OCI-LY7 (cell line): ENCODE measurements at regions not wholly inside any gene's neighbourhood (a gene's known extent, or its start where the extent isn't known, plus 50 kb on each side); places are given as distances from the start of the nearest gene placed in this dataset.

ENCODE experiments used
- EZH2phosphoT487 ChIP-seq: fragments of 200-600 bp; sonication (generic); IDR thresholded peaks from 2 replicates; pipeline ENCODE4 v1.6.1; 2018; ENCODE audit warnings: low read depth, borderline replicate concordance, mild to moderate bottlenecking, mixed run types, antibody characterized with exemption, low read length, moderate library complexity, mixed read lengths
- TF ChIP-seq, protein P1 (sequence below): fragments of 200-600 bp; sonication (generic); conservative IDR thresholded peaks from 2 replicates; pipeline ENCODE4 v1.5.1; 2014; ENCODE audit warnings: mild to moderate bottlenecking, antibody characterized with exemption, low read length, moderate library complexity, mixed read lengths

- TF ChIP-seq, protein P1, sequence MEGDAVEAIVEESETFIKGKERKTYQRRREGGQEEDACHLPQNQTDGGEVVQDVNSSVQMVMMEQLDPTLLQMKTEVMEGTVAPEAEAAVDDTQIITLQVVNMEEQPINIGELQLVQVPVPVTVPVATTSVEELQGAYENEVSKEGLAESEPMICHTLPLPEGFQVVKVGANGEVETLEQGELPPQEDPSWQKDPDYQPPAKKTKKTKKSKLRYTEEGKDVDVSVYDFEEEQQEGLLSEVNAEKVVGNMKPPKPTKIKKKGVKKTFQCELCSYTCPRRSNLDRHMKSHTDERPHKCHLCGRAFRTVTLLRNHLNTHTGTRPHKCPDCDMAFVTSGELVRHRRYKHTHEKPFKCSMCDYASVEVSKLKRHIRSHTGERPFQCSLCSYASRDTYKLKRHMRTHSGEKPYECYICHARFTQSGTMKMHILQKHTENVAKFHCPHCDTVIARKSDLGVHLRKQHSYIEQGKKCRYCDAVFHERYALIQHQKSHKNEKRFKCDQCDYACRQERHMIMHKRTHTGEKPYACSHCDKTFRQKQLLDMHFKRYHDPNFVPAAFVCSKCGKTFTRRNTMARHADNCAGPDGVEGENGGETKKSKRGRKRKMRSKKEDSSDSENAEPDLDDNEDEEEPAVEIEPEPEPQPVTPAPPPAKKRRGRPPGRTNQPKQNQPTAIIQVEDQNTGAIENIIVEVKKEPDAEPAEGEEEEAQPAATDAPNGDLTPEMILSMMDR: no peak
- TF ChIP-seq EZH2phosphoT487: no peak
Measured at GRCh38 chr5:39523821-39524220, 99.0 kb upstream of the DAB2 start.
